Osteocyte (in vitro differentiated cells): ENCODE measurements at regions not wholly inside any gene's neighbourhood (a gene's known extent, or its start where the extent isn't known, plus 50 kb on each side); places are given as distances from the start of the nearest gene placed in this dataset.

Experiments
- DNase-seq: peaks from one replicate; pipeline ENCODE4 v3.0.0; 2021; ENCODE audit warnings: mixed read lengths; ENCODE audit not compliant: unreplicated experiment; ENCODE audit errors: extremely low spot score
- H3K27ac Mint-ChIP-seq: one replicate; pipeline ENCODE4 v1.8.0; 2021; ENCODE audit warnings: mild to moderate bottlenecking, mixed read lengths; ENCODE audit not compliant: unreplicated experiment
- H3K27me3 Mint-ChIP-seq: one replicate; pipeline ENCODE4 v1.8.0; 2021; ENCODE audit warnings: mixed read lengths; ENCODE audit not compliant: unreplicated experiment
- H3K36me3 Mint-ChIP-seq: one replicate; pipeline ENCODE4 v1.8.0; 2021; ENCODE audit warnings: mixed read lengths; ENCODE audit not compliant: unreplicated experiment
- H3K4me1 Mint-ChIP-seq: one replicate; pipeline ENCODE4 v1.8.0; 2021; ENCODE audit warnings: mixed read lengths; ENCODE audit not compliant: unreplicated experiment
- H3K4me3 Mint-ChIP-seq: one replicate; pipeline ENCODE4 v1.8.0; 2021; ENCODE audit warnings: mild to moderate bottlenecking, moderate library complexity, mixed read lengths; ENCODE audit not compliant: unreplicated experiment
- H3K9me3 Mint-ChIP-seq: one replicate; pipeline ENCODE4 v1.8.0; 2021; ENCODE audit warnings: mixed read lengths; ENCODE audit not compliant: unreplicated experiment
- CTCF ChIP-seq: fragments of 200-600 bp; sonication (generic); IDR thresholded peaks from 2 replicates; pipeline ENCODE4 v1.5.0; 2021; ENCODE audit warnings: antibody characterized with exemption, mild to moderate bottlenecking, moderate library complexity

GRCh38 chr14:98290596-98290995, 981.4 kb downstream of the BCL11B start:
- DNase-seq, result no peak

GRCh38 chr14:98292191-98292590, 979.8 kb downstream of the BCL11B start:
- Mint-ChIP-seq H3K9me3 (peaks cover 21% of the 10 kb centered on the region), H3K4me3 (no peak overlapping the region), H3K36me3 (no peaks in the 10 kb centered on the region), H3K27me3 (no peaks in the 10 kb centered on the region), H3K27ac (no peak overlapping the region), H3K4me1 (no peaks in the 10 kb centered on the region)
- DNase-seq, result no peak
- TF ChIP-seq CTCF, result no peak

More at GRCh38 chr14:98290596-98290995, 981.4 kb downstream of the BCL11B start:
- TF ChIP-seq CTCF, result no peak
- Mint-ChIP-seq H3K9me3 (peaks cover 33% of the 10 kb centered on the region), H3K36me3 (no peaks in the 10 kb centered on the region), H3K27ac (no peak overlapping the region), H3K27me3 (no peaks in the 10 kb centered on the region), H3K4me1 (no peaks in the 10 kb centered on the region), H3K4me3 (no peak overlapping the region)

GRCh38 chr14:98293576-98293975, 978.4 kb downstream of the BCL11B start:
- Mint-ChIP-seq H3K4me1 (no peaks in the 10 kb centered on the region), H3K27ac (no peak overlapping the region), H3K4me3 (no peak overlapping the region), H3K36me3 (no peaks in the 10 kb centered on the region), H3K27me3 (no peaks in the 10 kb centered on the region), H3K9me3 (peaks cover 29% of the 10 kb centered on the region)
- no peak for TF ChIP-seq CTCF
- DNase-seq, result no peak

GRCh38 chr14:98296895-98297294, 975.1 kb downstream of the BCL11B start:
- Mint-ChIP-seq H3K36me3 (no peaks in the 10 kb centered on the region), H3K4me1 (no peaks in the 10 kb centered on the region), H3K27me3 (no peaks in the 10 kb centered on the region), H3K27ac (no peak overlapping the region), H3K4me3 (no peak overlapping the region), H3K9me3 (peaks cover 38% of the 10 kb centered on the region)
- no peak for DNase-seq
- TF ChIP-seq CTCF, result no peak

GRCh38 chr14:98297567-98297966, 974.4 kb downstream of the BCL11B start:
- H3K9me3 Mint-ChIP-seq, result peaks cover 37% of the 10 kb centered on the region
- no peak for TF ChIP-seq CTCF
- no peaks in the 10 kb centered on the region for H3K36me3 Mint-ChIP-seq
- H3K4me1 Mint-ChIP-seq, result no peaks in the 10 kb centered on the region
- H3K27me3 Mint-ChIP-seq, result no peaks in the 10 kb centered on the region
- no peak overlapping the region for H3K4me3 Mint-ChIP-seq
- no peak for DNase-seq
- no peak overlapping the region for H3K27ac Mint-ChIP-seq
